AG10803 (cell line): ENCODE measurements at regions not wholly inside any gene's neighbourhood (a gene's known extent, or its start where the extent isn't known, plus 50 kb on each side); places are given as distances from the start of the nearest gene placed in this dataset.
"Not testable (repeated sequence)": the region's sequence is repeated elsewhere in the genome, so short reads cannot be mapped to it uniquely, and the experiment has no call there.

ENCODE experiments used
- DNase-seq: peaks from one replicate; pipeline ENCODE4 v3.0.0; 2010; ENCODE audit warnings: low read depth
- H3K4me3 ChIP-seq: 2 replicates; pipeline ENCODE4 v1.5.1; 2011; ENCODE audit warnings: mild to moderate bottlenecking, low read length, control low read depth
- CTCF ChIP-seq: conservative IDR thresholded peaks from 2 replicates; pipeline ENCODE4 v1.5.1; 2011; ENCODE audit warnings: mild to moderate bottlenecking, low read length, control low read depth, inconsistent platforms

- no peak overlapping the region for H3K4me3 ChIP-seq
- no peak for TF ChIP-seq CTCF
- DNase-seq, result no peak
Observed at GRCh38 chr6:14291331-14291730, 173.8 kb downstream of the CD83 start.

GRCh38 chr6:14292119-14292518 lies 174.5 kb downstream of the CD83 start:
- H3K4me3 ChIP-seq, result no peak overlapping the region
- no peak for TF ChIP-seq CTCF
- DNase-seq, result no peak

GRCh38 chr6:14294270-14294951 lies 176.8 kb downstream of the CD83 start:
- no peak for DNase-seq
- TF ChIP-seq CTCF, result no peak
- H3K4me3 ChIP-seq, result no peak overlapping the region

GRCh38 chr6:14296698-14297097 lies 179.1 kb downstream of the CD83 start:
- not testable (repeated sequence) for H3K4me3 ChIP-seq, DNase-seq

DNA sequence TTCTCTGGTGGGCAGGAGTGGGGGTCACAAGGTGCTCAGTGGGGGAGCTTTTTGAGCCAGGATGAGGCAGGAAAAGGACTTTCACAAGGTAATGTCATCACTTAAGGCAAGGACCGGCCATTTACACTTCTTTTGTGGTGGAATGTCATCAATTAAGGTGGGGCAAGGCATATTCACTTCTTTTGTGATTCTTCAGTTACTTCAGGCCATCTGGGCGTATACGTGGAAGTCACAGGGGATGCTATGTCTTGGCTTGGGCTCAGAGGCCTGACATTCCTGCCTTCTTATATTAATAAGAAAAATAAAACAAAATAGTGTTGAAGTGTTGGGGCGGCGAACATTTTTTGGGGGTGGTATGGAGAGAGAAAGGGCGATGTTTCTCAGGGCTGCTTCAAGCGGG lies 179.5 kb downstream of the CD83 start:
- H3K4me3 ChIP-seq, DNase-seq: not testable (repeated sequence)

- DNase-seq, H3K4me3 ChIP-seq: not testable (repeated sequence)
Observed at GRCh38 chr6:14300189-14300588, 182.6 kb downstream of the CD83 start.

- H3K4me3 ChIP-seq, DNase-seq: not testable (repeated sequence)
Observed at GRCh38 chr6:14300721-14301120, 183.1 kb downstream of the CD83 start.

- not testable (repeated sequence) for H3K4me3 ChIP-seq, DNase-seq
Observed at GRCh38 chr6:14301477-14301876, 183.9 kb downstream of the CD83 start.

GRCh38 chr6:14305131-14305530 lies 187.6 kb downstream of the CD83 start:
- no peak for TF ChIP-seq CTCF
- H3K4me3 ChIP-seq, result no peak overlapping the region
- no peak for DNase-seq

GRCh38 chr6:14305624-14306023 lies 188.1 kb downstream of the CD83 start:
- no peak for DNase-seq
- TF ChIP-seq CTCF, result no peak
- H3K4me3 ChIP-seq, result no peak overlapping the region
